NCI-H748 (cell line): ENCODE measurements at regions not wholly inside any gene's neighbourhood (a gene's known extent, or its start where the extent isn't known, plus 50 kb on each side); places are given as distances from the start of the nearest gene placed in this dataset.

Source experiments
- DNase-seq: peaks from one replicate; lab custom pipeline; 2025; ENCODE audit not compliant: unreplicated experiment; lab: John Stamatoyannopoulos, UW

DNA sequence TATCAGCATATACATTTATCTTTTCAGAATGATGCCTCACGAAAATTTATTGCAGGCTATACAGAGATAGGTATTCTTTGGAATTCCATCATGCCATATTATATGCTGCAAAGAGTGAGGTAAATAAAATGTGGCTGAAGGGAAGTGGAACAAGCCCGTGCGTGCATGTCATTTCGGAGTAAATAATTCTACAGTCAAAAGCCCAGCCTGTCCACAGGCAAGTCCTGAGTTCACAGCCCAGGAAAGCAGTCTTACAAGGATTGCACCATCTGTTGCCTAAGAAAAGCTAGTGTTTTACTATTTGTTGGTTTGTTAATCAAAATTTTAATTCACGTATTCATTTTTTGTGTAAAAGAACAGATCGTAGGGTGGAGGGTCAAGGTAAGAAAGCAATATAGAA is 292.4 kb upstream of the AKR1E2 start:
- DNase-seq, result no peak

DNA sequence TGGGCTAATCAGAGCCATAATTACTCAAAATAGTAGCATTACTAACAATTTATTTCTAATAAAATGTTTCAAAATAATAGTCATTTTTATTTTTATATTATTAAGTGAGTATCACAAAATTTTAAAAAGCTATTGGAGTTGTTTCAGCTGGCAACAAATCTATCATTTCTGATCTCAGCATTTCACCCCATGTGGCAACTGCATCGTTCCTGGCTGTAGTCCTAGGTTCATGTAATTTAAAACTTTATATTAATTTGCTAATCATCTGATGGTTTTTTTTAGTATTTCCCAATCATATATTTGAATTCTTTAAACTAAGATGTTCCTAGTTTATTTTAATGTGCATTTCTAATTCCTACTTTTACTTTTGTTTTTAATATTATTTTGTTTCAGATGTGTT is 293.0 kb upstream of the AKR1E2 start:
- DNase-seq, result no peak

DNA sequence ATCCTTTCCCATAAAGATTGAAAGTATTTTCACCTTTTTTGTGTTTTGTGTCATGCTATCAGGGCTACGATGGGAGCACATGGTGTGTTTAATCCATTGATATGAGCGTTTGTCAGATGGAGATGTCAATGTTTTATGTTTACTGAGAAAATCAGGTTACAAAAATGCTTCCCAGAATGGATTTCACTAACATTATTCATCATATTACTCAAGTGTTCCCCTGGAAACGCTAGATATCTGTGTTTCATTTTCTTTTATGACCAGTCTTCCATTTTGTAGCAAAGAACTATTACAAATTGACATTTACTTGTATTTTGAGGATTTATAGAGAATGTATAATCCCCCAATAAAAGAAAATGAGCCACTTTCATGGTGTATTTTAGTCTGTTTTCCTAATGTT is 293.5 kb upstream of the AKR1E2 start:
- DNase-seq, result no peak

DNA sequence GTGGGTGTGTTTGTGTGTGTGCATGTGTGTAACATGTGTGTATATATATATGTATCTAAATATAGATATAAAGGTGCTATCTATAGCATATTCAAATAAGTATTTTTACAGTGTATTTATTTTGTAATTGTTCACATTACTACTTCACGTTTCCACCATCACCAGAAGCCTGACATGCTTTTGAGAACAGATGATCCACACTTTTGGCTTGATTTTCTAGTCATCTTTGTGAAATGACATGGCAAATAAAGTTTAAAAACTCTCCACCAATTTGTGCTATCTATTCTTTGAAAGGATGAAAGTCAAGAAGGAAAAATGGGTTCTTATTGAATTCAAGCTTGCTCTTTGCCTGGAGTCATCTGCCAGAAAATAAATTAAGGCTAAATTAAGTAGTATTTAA is 294.0 kb upstream of the AKR1E2 start:
- DNase-seq, result no peak

DNA sequence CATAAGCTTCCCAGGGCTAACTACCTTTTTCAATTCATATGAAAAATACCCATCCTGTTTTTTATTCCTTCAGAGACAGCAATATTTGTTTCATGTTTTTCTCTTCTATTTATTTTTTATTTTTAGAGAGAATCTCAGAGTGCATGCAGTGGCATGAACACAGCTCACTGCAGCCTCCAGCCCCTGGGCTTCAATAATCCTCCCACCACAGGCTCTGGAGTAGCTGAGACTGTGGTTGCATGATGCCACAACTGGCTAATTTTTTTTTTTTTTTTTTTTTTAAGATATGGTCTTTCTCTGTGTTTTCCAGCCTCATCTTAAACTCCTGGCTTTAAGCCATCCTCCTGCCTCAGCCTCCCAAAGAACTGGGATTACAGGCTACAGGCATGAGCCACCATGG is 296.7 kb upstream of the AKR1E2 start:
- no peak for DNase-seq

DNA sequence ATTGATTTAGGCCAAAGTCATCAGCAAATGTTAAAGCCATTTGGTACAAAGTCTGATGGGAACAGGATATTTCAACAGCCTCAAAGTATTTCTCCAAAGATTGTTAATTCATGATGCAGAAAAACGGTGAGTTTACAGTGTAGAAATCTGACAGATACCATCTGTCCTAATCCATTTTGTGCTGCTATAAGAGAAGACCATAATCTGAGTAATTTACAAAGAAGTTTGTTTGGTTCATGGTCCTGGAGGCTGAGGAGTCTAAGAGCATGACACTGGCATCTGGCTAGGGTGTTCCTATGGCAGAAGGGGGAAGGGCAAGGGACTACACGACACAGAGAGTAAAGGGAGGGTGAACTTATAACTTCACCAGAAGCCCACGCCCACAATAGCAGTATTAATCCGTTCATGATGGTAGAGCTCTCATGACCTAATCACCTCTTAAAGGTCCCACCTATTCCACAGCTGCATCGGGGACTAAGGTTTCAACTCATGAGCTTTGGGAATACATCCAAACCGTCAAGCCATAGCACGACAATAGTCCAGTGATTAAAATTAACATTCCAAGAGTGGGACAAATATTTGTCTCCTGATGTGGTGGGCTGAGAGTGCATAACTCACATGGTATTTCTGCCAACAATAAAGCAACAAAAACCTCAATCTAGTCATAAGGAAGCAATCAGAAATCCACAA is 298.6 kb upstream of the AKR1E2 start:
- no peak for DNase-seq

DNA sequence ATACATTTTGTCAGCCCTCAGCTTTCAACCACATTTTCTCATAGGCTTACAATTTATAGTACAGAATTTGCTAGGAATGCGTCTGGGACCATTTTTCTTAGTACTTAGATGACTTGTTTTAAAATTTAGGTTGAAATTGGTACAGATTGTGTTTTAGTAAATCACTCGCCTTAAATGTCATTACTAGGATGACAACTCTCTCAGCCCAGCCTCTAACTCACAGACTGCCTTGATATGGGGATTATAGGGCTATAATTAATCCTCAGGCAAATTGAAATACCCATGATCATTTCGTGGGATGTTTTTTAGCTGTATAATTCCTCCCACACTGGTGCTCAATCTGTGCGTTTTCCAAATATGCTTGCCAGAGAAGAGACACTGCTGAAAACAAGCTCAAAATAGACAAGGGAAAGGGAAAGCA is 299.7 kb upstream of the AKR1E2 start:
- DNase-seq, result no peak

DNA sequence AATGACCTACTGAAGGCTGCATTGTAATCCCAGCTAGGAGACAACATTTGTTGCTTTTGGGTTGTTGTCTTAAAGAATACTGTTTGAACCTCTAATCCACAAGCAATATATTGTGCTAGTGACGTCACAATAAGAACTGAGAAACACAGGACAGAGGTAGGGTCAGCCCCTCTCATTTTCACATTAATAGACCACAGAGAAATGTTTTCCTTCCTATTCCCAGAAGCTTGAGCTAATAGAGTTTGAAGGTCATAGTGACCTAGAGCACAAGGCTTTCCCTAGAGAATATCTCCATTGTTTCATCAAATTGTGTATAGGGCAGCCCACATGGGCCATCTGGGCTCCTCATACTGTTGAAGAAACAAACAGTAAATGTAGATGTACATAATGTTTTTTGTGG is 300.9 kb upstream of the AKR1E2 start:
- DNase-seq, result no peak

DNA sequence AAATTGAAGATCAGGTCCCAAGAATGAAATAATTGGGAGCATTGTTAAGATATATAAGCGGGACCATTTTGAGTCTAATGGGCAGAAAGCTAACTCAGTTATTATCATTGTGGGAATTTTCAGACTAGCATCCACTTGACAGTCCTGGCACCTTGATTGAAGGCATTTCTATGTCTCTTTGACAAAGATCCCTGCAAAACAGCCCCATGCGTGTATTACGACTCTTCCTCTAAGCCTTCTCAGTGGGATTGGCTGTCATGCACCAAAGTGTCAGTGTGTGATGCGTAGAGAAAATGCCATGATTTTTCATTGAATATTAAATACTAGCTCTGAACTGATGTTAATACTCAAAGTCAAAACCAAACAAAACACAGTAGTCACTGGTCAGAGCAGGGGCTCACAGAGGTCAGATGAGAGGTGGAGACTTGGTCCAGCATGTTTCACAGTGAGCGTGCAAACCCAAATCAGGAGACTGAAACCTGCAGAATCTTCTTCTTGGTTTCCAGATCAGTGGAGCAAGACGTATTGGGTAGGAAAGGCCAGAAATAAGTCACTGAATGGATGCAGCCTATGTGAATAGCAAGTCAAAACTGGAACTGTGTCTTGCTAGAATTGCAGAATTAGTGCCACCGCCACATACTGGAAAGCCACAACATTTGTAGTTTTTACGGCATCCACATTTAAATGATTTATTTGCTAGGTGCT is 303.6 kb upstream of the AKR1E2 start:
- DNase-seq, result no peak

DNA sequence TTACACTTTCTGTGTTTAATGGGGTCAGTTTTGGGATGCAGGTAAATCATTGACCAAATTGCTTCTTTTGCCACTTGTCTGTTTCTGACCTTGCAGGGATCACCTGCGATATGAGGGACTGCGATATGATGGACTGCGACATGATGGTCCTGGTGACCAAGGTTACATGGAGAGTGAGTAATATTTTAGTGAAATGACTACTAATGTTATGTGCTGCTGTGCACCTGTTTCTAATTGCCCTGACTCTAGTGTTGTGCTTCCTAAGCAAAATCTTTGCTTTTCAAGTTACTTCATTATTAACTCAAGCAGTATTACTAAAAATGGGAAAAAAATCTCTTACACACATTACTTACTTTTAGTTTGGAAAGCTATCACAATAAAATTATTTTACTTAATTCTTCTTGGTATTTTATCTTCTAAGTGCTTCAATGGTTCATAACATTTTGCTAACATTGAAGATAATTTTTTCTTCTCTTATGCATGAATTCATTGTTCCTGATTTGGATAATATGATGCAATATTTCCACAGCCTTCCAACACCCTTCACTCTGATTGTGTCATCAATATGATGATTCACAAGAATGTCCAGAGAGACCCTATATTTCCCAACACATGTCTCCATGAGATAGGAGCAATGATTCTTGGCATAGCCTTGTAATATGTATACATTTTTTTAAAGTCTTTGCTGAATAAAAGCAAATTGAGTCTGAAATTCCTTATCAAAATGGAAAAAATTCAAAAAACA is 306.2 kb upstream of the AKR1E2 start:
- DNase-seq, result no peak

DNA sequence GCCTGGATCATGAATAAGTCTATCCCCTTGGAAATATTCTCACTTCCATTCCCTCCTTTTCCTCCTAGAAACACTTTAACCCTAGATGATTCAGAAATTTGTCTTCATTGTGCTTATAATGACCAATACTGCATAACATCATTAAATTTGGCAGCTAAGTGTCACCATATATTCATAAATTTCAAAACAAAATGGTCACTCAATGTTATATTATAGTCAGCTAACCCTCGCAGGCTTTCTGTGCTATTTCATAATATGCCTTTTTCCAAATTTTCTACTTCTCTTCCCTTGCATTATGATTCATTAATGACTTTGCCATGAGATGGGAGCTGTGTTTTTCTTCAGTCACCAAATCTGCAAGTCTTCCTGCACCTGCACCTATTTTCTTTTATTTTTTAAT is 308.3 kb upstream of the AKR1E2 start:
- DNase-seq, result no peak

DNA sequence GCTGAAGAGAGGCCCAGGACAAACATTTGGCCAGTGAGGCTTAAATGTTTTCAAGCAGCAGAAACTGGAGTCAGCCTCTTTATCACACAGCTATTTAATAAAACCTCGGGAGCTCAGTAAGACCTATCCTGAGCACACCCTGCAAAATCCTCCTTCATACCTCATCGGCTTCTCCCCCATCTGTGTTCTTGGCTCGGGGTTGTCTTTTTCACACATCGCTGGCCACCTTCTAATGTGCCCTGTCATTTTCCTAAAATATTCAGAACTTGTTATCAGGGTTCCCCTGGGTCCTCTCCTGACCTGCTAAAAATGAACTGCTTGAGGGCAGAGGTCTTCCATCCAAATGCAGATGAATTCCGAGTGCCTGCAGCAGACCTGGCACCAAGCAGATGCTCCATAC is 310.3 kb upstream of the AKR1E2 start:
- DNase-seq, result no peak

DNA sequence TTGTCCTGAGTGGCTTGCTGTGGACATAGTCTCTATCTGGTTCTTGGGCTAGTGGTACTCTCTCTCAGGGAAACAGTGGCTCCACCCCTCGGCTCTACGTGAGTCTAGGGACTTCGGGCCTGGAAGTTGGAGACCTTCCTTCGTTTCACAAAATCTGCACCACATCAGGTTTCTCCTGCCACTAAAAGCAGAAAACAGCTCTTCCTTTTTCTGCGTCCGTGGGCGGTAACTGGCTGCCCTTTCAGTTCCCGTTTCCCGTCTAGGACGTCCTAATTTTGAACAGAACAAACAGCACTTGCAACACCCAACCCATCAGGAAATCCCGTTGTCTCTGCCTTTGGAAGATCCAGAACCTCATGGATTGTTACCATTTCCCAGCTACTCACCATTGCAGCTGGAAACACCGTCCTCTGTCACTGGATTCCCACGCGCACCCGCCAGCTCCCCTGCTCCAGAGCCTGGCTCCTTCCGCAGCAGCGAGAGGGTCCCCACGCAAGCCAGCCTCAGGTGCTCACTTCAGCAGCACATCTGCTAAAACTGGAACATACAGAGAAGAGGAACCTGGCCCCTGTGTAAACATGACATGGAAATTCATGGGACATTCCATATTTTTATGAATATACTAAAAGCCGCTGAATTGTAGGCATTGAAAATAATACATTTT is 311.4 kb upstream of the AKR1E2 start:
- DNase-seq, result no peak

DNA sequence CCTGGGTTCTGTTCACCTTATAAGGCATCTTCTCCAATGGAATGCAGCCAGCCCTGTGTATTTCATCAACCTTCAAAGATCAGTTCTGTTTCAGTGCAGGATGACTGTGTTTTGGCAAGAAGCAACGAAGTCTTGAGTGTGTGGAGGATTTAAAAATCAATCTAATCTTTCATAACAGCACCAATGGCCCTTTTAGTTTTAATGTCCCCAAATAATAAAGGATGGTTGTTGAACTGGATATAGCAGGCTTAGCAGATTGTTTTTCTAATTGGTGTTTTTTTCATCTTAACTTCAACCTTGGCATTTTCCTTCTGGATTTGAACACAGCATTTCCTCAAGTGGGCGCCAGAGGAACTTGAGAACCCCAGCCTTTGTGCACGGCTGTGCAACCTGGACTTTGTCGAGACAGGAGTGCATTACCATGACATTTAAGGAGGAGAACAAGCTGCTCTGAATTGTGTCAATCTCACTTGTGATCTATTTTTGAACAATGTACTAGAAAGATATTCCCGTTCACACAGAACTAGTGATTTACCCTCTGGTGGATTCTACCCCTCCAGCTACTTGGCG is 313.3 kb upstream of the AKR1E2 start:
- DNase-seq, result peak; percentile 38

DNA sequence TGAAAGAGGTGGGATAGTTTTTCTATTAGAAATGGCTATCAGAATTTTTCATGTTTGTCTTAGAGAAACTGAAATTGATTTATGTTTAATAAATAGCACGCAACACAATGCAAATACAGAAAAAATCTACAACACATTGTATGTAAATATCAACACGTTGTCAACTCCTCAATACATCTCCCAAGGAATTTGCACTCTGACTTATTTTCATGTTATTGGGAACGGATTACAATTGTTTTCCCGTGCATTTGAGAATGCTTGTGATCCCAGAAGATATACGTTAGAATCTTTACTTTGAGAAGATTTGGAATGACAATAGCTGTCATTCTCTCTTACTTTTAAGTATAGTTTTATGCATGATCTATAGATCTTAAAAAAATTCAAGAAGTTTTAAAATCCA is 313.8 kb upstream of the AKR1E2 start:
- DNase-seq, result no peak

DNA sequence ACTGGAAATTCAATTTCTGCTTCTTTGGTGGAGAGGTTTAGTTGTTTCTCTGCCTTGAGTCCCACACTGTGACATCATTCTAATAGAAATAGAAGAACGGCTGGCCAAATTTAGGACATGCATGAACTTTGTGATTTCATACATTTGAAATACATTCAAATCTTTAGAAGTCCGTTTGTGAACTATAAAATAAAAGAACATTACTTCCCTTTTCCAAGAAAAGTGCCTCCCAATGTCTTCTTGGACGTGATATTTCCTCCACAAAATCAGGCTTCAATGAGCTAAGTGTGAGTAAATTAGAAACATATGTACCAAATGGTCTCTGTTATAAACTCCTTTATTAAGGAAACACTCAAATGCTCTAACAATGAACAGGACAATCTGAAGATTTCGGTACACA is 314.5 kb upstream of the AKR1E2 start:
- DNase-seq, result no peak

DNA sequence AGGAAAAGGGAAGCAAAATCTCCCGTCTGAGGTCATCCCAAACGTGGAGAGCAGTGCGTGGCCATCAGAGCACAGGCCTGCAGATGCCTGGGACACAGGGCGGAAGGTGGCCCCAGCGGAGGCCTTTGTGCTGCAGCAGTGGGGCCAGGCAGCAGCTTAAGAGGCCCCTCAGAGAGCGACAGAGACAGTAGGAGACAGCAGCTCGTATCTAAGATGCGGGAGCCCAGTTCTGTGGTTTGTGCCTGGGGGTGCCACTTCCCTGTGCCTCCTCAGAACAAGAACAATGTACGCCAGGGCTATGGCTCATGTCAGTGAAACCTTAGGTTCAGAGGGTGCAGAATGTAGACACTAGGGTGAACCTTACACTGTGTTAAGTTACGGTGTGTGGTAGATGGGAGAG is 316.6 kb upstream of the AKR1E2 start:
- DNase-seq, result no peak

DNA sequence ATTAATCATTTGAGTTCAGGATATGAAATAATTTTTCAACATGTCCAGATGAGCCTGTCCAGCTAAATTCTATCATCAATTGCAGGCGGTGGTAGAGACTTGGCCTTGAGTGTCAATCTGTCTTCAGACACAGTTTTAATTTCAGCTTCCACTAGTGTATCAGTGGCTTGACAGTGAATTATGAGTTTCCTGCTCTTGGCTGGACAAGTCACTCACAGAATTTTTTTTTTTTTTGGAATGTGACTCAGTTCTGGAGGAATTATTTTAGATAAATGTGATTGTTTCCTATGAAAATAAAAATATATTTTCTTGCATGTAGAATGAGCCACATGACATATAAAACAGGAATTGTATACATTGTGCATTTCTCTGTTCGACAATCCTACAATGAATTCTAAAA is 319.9 kb upstream of the AKR1E2 start:
- DNase-seq, result no peak

DNA sequence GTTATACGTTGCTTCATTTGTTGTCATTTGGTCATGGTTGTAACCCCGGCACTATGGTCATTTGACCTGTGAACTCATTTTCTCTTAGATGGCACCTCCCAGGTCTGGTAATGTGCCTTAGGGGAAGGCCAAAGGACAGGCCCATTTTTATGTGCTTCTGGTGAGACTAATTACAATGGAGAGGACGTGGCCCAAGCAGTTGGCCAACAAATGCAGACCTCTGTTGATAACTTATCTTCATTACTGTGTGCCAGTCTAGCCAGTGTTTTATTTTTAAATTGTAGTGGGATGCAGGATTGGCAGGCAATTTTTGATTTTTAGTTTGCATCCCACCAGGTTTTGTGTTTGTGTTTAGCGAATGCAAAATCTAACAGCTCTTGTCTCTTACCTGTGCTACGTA is 321.5 kb upstream of the AKR1E2 start:
- DNase-seq, result no peak

DNA sequence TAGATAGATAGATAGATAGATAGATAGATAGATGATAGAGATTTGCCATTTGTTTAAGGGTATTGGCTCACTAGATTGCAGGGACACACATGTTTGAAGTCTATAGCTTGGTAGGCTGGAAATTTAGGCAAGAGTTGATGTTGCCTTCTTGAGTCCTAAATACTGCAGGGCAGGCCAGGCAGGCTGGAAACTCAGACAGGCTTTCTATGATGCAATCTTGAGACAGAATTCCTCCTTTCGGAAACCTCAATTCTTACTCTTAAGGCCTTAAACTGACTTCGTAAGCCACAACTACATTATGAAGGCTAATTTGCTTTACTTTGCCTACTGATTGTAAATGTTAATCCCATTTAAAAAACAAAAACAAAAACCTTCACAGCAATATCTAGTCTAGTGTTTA is 322.9 kb upstream of the AKR1E2 start:
- no peak for DNase-seq

DNA sequence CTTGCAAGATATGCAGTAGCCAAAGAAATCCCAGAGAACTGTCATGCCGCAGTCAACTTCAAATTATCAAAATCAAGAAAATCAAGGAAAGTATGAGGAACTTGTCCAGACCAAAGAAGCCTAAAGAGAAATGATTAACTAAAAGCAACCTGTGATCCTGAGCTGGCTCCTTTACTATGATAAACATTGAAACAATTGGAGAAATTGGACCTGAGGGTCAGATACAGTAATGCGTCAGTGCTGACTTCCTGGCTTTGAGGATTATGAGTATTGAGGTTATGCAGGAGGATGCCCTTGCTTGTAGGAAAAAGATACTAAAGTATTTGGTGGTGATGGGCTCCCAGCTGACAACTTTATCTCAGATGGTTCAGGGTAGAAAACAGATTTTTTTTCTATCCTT is 324.7 kb upstream of the AKR1E2 start:
- DNase-seq, result no peak
